ENCODE measurements at regions not wholly inside any gene's neighbourhood (a gene's known extent, or its start where the extent isn't known, plus 50 kb on each side); places are given as distances from the start of the nearest gene placed in this dataset.
A peak's percentile ranks its signal among the peaks of the same experiment; 100 is the strongest.

DNA sequence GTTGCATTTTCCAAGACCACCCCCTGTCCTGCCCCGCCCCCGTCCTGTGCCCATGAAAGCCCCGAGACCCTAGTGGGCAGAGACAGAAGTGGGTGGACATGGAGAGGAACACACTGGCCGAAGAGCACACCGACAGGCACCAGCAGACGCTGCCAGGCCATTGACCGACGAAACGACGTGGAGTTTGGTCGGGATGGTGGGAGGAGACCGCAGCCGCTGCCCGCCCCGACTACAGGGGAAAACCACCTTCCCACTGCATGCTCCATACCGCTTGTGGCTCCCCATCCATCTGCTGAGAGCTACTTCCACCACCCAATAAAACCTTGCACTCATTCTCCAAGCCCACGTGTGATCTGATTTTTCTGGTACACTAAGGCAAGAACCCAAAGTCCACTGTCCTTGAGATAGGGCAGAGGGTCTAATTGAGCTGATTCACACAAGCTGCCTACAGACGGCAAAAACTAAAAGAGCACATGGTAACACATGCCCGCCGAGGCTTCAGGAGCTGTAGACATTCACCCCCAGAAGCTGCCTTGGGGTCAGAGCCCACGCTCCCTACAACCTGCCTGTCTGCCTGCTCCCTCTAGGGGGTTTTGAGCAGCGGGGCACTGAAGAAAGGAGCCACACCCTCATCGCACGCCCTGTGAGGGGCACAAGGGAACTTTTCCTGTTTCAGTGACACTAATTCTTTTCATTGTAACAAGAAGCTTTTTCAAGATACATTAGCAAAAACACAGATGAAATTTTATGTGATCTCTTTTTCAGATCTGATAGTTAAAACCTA is 81.2 kb upstream of the RAB3GAP2 start:
- TF ChIP-seq, protein P1, sequence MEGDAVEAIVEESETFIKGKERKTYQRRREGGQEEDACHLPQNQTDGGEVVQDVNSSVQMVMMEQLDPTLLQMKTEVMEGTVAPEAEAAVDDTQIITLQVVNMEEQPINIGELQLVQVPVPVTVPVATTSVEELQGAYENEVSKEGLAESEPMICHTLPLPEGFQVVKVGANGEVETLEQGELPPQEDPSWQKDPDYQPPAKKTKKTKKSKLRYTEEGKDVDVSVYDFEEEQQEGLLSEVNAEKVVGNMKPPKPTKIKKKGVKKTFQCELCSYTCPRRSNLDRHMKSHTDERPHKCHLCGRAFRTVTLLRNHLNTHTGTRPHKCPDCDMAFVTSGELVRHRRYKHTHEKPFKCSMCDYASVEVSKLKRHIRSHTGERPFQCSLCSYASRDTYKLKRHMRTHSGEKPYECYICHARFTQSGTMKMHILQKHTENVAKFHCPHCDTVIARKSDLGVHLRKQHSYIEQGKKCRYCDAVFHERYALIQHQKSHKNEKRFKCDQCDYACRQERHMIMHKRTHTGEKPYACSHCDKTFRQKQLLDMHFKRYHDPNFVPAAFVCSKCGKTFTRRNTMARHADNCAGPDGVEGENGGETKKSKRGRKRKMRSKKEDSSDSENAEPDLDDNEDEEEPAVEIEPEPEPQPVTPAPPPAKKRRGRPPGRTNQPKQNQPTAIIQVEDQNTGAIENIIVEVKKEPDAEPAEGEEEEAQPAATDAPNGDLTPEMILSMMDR (conservative IDR thresholded peaks at IDR 0.05; ENCODE audit: low read depth in 2 of 2), result peak; percentile 51 to 53
- TF ChIP-seq, protein P2, sequence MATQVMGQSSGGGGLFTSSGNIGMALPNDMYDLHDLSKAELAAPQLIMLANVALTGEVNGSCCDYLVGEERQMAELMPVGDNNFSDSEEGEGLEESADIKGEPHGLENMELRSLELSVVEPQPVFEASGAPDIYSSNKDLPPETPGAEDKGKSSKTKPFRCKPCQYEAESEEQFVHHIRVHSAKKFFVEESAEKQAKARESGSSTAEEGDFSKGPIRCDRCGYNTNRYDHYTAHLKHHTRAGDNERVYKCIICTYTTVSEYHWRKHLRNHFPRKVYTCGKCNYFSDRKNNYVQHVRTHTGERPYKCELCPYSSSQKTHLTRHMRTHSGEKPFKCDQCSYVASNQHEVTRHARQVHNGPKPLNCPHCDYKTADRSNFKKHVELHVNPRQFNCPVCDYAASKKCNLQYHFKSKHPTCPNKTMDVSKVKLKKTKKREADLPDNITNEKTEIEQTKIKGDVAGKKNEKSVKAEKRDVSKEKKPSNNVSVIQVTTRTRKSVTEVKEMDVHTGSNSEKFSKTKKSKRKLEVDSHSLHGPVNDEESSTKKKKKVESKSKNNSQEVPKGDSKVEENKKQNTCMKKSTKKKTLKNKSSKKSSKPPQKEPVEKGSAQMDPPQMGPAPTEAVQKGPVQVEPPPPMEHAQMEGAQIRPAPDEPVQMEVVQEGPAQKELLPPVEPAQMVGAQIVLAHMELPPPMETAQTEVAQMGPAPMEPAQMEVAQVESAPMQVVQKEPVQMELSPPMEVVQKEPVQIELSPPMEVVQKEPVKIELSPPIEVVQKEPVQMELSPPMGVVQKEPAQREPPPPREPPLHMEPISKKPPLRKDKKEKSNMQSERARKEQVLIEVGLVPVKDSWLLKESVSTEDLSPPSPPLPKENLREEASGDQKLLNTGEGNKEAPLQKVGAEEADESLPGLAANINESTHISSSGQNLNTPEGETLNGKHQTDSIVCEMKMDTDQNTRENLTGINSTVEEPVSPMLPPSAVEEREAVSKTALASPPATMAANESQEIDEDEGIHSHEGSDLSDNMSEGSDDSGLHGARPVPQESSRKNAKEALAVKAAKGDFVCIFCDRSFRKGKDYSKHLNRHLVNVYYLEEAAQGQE (IDR thresholded peaks at IDR 0.05; ENCODE audit: unreplicated experiment), result no peak
- TF ChIP-seq EZH2 (IDR thresholded peaks at IDR 0.05; ENCODE audit: low read depth, unreplicated experiment) (no peak), JUNB (IDR thresholded peaks at IDR 0.05; ENCODE audit: unreplicated experiment) (no peak), POLR2AphosphoS5 (IDR thresholded peaks at IDR 0.05; ENCODE audit: low read depth) (no peak), EZH2phosphoT487 (IDR thresholded peaks at IDR 0.05; ENCODE audit: unreplicated experiment) (no peak), CREB1 (CRISPR knock-in tag; IDR thresholded peaks at IDR 0.05; ENCODE audit: low read depth) (no peak), STAT1 (IDR thresholded peaks at IDR 0.05; ENCODE audit: unreplicated experiment) (no peak)

All from GM23338 (cell line).